Activated CD4-positive, alpha-beta T cell treated with anti-CD3 and anti-CD28 coated beads, Interleukin-2, Interleukin-4, amounts not matched to agents 100 ng/mL and 50 ng/mL, durations not matched to agents 16 hours and 8 hours (primary cell): ENCODE measurements at regions not wholly inside any gene's neighbourhood (a gene's known extent, or its start where the extent isn't known, plus 50 kb on each side); places are given as distances from the start of the nearest gene placed in this dataset.
A peak's percentile ranks its signal among the peaks of the same experiment; 100 is the strongest.
"Not testable (repeated sequence)": the region's sequence is repeated elsewhere in the genome, so short reads cannot be mapped to it uniquely, and the experiment has no call there.

ENCODE experiments used
- DNase-seq: peaks from one replicate; pipeline ENCODE4 v3.0.0-alpha.2; 2020; ENCODE audit warnings: low spot score

- no peak for DNase-seq
Observed at GRCh38 chr6:15769511-15770018, 106.7 kb upstream of the DTNBP1 start.

GRCh38 chr6:15768999-15769398 is 106.2 kb upstream of the DTNBP1 start:
- no peak for DNase-seq

DNA sequence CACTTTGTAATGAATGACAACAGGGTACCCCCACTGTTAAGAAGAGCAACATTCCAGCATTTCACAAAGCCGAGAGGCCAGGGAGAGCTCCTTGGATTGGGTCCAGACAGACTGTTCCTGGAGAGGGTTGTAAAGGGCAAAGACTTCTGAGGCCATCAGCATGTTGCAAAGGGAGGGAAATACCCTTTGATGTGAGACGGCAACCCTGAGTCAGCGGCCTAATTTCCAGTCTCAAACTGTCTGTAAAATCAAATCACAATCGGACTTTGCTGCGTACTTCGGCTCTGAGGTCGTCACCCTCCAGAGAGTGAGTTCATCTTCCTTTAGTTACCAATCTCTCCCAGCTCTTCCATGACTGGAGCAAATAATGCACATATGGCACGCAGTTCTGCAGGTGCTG is 101.0 kb upstream of the DTNBP1 start:
- no peak for DNase-seq

GRCh38 chr6:15763364-15763763 is 100.5 kb upstream of the DTNBP1 start:
- no peak for DNase-seq

- no peak for DNase-seq
Observed at GRCh38 chr6:15761045-15761502, 98.2 kb upstream of the DTNBP1 start.

DNA sequence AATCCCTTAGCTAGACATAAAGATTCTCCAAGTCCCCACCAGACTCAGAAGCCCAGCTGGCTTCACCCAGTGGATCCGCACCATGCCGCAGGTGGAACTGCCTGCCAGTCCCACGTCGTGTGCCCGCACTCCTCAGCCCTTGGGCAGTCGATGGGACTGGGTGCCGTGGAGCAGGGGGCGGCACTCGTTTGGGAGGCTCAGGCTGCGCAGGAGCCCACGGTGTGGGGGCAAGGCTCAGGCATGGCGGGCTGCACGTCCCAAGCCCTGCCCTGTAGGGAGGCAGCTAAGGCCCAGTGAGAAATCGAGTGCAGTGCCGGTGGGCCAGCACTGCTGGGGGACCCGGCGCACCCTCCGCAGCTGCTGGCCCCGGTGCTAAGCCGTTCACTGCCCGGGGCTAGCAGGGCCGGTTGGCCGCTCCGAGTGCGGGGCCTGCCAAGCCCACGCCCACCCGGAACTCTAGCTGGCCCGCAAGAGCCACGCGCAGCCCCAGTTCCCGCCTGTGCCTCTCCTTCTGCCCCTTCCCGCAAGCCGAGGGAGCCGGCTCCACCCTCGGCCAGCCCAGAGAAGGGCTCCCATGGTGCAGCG is 95.9 kb upstream of the DTNBP1 start:
- DNase-seq = no peak

DNA sequence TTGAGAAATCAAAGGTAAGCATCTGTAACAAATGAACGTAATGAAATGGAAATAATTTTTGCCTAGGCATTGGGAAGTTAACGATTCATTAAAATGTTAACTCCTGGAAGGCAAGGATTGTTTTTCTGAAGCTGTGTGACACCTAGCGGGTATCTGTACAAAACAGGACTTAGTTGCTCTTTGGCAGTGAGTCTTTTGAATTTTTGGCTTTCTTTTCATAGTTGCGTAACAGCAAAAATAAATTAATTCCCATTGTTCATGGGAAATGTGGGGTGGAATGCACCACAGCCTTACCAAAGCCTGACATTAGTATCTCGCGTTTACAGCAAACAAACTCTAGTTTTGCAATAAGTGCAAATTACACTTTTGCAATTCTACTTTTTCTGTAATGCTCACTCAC is 92.7 kb upstream of the DTNBP1 start:
- DNase-seq = no peak

DNA sequence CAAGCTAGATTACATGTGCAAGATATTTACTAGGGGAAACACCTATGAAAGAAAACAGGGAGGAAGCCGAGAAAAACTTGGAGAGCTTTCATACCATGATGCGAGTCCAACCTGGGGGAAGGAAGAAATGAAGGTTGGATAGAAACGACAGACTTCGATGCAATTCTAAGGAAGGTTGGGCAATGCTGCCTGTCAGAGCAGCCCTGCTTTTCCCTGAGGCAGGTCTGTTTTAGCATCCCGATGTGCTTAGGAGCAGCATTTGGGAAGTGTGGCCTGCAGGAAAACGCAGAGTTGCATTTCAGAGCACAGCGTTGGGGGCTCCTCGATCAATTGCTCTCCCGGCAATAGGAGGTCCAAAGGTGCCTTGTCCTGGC is 91.9 kb upstream of the DTNBP1 start:
- no peak for DNase-seq

GRCh38 chr6:15754035-15754705 is 91.3 kb upstream of the DTNBP1 start:
- DNase-seq = no peak

GRCh38 chr6:15752820-15753219 is 90.0 kb upstream of the DTNBP1 start:
- DNase-seq = no peak

GRCh38 chr6:15751721-15752350 is 89.0 kb upstream of the DTNBP1 start:
- DNase-seq = no peak

DNA sequence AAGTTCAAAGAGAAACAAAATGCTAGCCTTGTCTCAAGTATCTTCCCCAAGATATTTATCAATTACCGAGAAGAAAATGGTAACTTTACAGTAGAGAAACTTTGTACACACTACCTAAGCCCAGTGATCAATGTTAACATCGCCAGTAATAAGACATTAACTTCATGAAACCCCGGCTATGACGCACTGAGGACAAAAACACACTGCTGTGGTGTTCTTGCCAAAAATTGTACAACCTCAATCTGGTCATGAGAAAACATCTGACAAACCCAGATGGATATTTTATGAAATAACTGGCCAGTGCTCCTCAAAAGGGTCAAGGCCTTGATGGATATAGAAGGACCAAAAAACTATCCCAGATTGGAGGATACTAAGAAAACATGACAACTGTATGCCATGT is 85.5 kb upstream of the DTNBP1 start:
- no peak for DNase-seq

GRCh38 chr6:15747354-15747883 is 84.6 kb upstream of the DTNBP1 start:
- no peak for DNase-seq

GRCh38 chr6:15745781-15746180 is 83.0 kb upstream of the DTNBP1 start:
- no peak for DNase-seq

- no peak for DNase-seq
Observed at GRCh38 chr6:15744818-15745402, 82.1 kb upstream of the DTNBP1 start.

DNA sequence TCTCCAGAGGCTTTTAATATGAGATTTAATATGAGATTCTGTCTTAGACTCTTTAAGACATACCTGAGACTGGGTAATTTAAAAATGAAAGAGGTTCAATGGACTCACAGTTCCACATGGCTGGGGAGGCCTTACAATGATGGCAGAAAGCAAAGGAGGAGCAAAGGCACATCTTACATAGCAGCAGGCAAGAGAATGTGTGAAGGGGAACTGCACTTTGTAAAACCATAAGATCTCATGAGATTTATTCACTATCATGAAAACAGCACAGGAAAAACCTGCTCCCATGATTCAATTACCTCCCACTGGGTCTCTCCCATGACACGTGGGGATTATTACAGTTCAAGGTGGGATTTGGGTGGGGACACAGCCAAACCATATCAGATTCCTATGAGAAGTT is 79.2 kb upstream of the DTNBP1 start:
- not testable (repeated sequence) for DNase-seq

DNA sequence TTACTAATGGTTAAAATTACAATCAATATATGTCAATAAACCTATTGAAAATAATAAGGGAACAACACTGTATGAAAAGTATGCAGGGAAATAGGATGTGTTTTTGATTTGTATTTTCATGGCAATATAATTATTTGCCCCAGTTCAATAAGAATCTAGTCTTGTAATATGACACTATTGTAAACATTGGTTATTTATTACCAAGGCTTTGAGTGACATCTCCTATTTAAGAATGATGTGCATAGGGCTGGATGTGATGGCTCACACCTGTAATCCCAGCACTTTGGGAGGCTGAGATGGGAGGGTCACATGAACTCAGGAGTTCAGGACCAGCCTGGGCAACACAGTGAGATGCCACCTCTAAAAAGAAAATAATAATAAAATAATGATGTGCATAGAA is 78.6 kb upstream of the DTNBP1 start:
- no peak for DNase-seq

DNA sequence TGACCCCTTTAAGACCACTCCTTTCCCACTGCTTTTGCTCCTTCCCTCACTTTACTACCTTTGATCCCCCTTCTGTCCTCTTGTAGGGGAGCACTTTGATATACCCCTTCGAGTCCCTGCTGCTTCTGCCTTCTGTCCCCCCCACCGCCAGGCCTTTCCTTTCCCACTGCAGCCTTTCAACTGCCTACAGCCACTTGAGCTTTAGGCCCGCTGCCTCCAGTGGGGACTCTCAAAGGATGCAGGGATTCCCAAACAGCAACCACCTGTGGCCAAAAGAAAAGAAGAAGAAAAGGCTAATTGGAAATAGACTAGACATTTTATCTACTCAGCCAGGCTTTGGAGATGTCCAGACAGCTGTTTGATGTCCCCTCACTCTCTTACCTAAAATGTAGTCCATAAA is 77.0 kb upstream of the DTNBP1 start:
- no peak for DNase-seq

GRCh38 chr6:15739353-15739752 is 76.5 kb upstream of the DTNBP1 start:
- no peak for DNase-seq

DNA sequence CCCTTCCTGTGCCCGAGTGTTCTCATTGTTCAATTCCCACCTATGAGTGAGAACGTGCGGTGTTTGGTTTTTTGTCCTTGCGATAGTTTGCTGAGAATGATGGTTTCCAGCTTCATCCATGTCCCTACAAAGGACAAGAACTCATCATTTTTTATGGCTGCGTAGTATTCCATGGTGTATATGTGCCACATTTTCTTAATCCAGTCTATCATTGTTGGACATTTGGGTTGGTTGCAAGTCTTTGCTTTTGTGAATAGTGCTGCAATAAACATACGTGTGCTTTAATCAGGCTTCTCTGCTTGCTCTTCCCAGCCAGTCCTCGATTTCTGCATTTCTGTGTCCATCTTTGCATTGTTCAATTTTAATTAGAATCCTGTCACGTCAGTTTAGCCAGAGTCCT is 75.4 kb upstream of the DTNBP1 start:
- not testable (repeated sequence) for DNase-seq

DNA sequence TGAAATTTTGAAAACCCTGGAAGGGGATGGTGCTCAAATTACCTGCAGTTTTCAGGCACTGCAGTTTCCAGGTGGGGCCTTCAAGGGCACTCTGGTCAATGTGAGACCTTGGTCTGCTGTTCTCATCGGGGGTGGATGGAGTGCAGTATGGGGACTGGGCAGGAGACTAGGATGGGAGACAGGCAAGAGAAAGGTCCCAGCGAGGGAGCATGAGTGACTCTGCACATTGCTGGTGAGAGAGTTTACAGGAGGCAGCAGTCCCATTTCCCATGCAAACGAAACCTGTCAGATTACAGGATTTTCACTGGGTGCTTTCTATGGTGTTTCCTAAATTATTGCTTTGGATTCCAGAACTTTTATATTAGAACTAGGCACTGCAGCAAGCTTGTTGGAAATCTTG is 73.5 kb upstream of the DTNBP1 start:
- no peak for DNase-seq

GRCh38 chr6:15735567-15736265 is 72.9 kb upstream of the DTNBP1 start:
- DNase-seq = peak; percentile 12
